ENCODE measurements at regions not wholly inside any gene's neighbourhood (a gene's known extent, or its start where the extent isn't known, plus 50 kb on each side); places are given as distances from the start of the nearest gene placed in this dataset.
"Not testable (repeated sequence)": the region's sequence is repeated elsewhere in the genome, so short reads cannot be mapped to it uniquely, and the experiment has no call there.

GRCh38 chr2:64881037-64881492 lies 108.1 kb upstream of the SLC1A4 start:
- in situ Hi-C loops (cut with MboI) = loop anchor here (25.0 kb wide), 2 partner anchors 544 to 844 kb away; no protein-coding TSS in a partner anchor
- Histone ChIP-seq H3K79me2 (ENCODE audit: insufficient read depth) (no peaks in the 10 kb centered on the region), H3K4me2 (ENCODE audit: unreplicated experiment) (no peak overlapping the region), H3K27me3 (replicated peaks; ENCODE audit: insufficient read depth) (no peaks in the 10 kb centered on the region), H3K4me1 (ENCODE audit: insufficient read depth) (peaks cover 11% of the 10 kb centered on the region), H3K9me2 (ENCODE audit: insufficient read depth) (no peaks in the 10 kb centered on the region), H3K4me3 (no peak overlapping the region), H2AFZ (no peak overlapping the region), H3K9me3 (ENCODE audit: low read depth) (no peaks in the 10 kb centered on the region), H3K9ac (no peak overlapping the region), H3F3A (ENCODE audit: insufficient read depth) (peaks cover 13% of the 10 kb centered on the region; the same call in 1 of the 2 replicates), H3K36me3 (ENCODE audit: low read depth) (no peaks in the 10 kb centered on the region), H4K20me1 (ENCODE audit: insufficient read depth) (no peaks in the 10 kb centered on the region), H3K27ac (no peak overlapping the region)
- DNase-seq = no peak
- TF ChIP-seq EZH2 (IDR thresholded peaks at IDR 0.05; ENCODE audit: insufficient read depth, poor library complexity, severe bottlenecking) (no peak), EZH2phosphoT487 (IDR thresholded peaks at IDR 0.05; ENCODE audit: insufficient read depth, low read depth) (no peak)
- WGBS, 2 experiments (ENCODE audit: low coverage in 1 of 2, low lambda C conversion rate in 2 of 2, missing lambda C conversion rate in 2 of 2) = 75 to 78% methylated on average over 6 of the region's 6 CpGs

- Histone ChIP-seq H3K36me3 (ENCODE audit: low read depth) (no peaks in the 10 kb centered on the region), H3K27me3 (replicated peaks; ENCODE audit: insufficient read depth) (peaks cover 9% of the 10 kb centered on the region; the same call in 1 of the 2 replicates), H3K9me3 (ENCODE audit: low read depth) (no peaks in the 10 kb centered on the region), H3K79me2 (ENCODE audit: insufficient read depth) (no peaks in the 10 kb centered on the region), H2AFZ (no peak overlapping the region), H3K9ac (no peak overlapping the region), H3K27ac (no peak overlapping the region), H3K4me3 (no peak overlapping the region), H3K4me1 (ENCODE audit: insufficient read depth) (no peaks in the 10 kb centered on the region), H3F3A (ENCODE audit: insufficient read depth) (no peaks in the 10 kb centered on the region), H4K20me1 (ENCODE audit: insufficient read depth) (no peaks in the 10 kb centered on the region), H3K9me2 (ENCODE audit: insufficient read depth) (no peaks in the 10 kb centered on the region), H3K4me2 (ENCODE audit: unreplicated experiment) (no peak overlapping the region)
- TF ChIP-seq EZH2 (IDR thresholded peaks at IDR 0.05; ENCODE audit: insufficient read depth, poor library complexity, severe bottlenecking) (no peak), EZH2phosphoT487 (IDR thresholded peaks at IDR 0.05; ENCODE audit: insufficient read depth, low read depth) (no peak)
- in situ Hi-C loops (cut with MboI) = loop anchor here (25.0 kb wide), 2 partner anchors 550 to 850 kb away; no protein-coding TSS in a partner anchor
- DNase-seq = no peak
- WGBS, 2 experiments (ENCODE audit: low coverage in 1 of 2, low lambda C conversion rate in 2 of 2, missing lambda C conversion rate in 2 of 2) = 71 to 72% methylated on average over 5 of the region's 5 CpGs
Measured at GRCh38 chr2:64887565-64887964, 101.6 kb upstream of the SLC1A4 start.

- Histone ChIP-seq H3K4me2 (ENCODE audit: unreplicated experiment) (no peak overlapping the region), H3K4me3 (no peak overlapping the region), H3K9ac (no peak overlapping the region), H3K4me1 (ENCODE audit: insufficient read depth) (no peaks in the 10 kb centered on the region), H2AFZ (no peak overlapping the region), H3K9me2 (ENCODE audit: insufficient read depth) (no peaks in the 10 kb centered on the region), H3K36me3 (ENCODE audit: low read depth) (no peaks in the 10 kb centered on the region), H3K27me3 (replicated peaks; ENCODE audit: insufficient read depth) (peaks cover 9% of the 10 kb centered on the region; the same call in 1 of the 2 replicates), H3K79me2 (ENCODE audit: insufficient read depth) (no peaks in the 10 kb centered on the region), H3F3A (ENCODE audit: insufficient read depth) (no peaks in the 10 kb centered on the region), H3K27ac (no peak overlapping the region), H3K9me3 (ENCODE audit: low read depth) (no peaks in the 10 kb centered on the region), H4K20me1 (ENCODE audit: insufficient read depth) (no peaks in the 10 kb centered on the region)
- DNase-seq = peak; percentile 77
- WGBS, 2 experiments (ENCODE audit: low coverage in 1 of 2, low lambda C conversion rate in 2 of 2, missing lambda C conversion rate in 2 of 2) = 67 to 69% methylated on average over 11 of the region's 11 CpGs
- TF ChIP-seq EZH2phosphoT487 (IDR thresholded peaks at IDR 0.05; ENCODE audit: insufficient read depth, low read depth) (no peak), EZH2 (IDR thresholded peaks at IDR 0.05; ENCODE audit: insufficient read depth, poor library complexity, severe bottlenecking) (no peak)
- in situ Hi-C loops (cut with MboI) = loop anchor here (25.0 kb wide), 2 partner anchors 551 to 851 kb away; no protein-coding TSS in a partner anchor
Measured at GRCh38 chr2:64888591-64889309, 100.4 kb upstream of the SLC1A4 start.

- 49 to 51% methylated on average over 4 of the region's 4 CpGs for WGBS, 2 experiments (ENCODE audit: low coverage in 1 of 2, low lambda C conversion rate in 2 of 2, missing lambda C conversion rate in 2 of 2)
- no peak overlapping the region for H3K4me3 ChIP-seq
- no peaks in the 10 kb centered on the region for H3K4me1 ChIP-seq (ENCODE audit: insufficient read depth)
- TF ChIP-seq EZH2phosphoT487 (IDR thresholded peaks at IDR 0.05; ENCODE audit: insufficient read depth, low read depth) = no peak
- TF ChIP-seq EZH2 (IDR thresholded peaks at IDR 0.05; ENCODE audit: insufficient read depth, poor library complexity, severe bottlenecking) = no peak
- no peaks in the 10 kb centered on the region for H3F3A ChIP-seq (ENCODE audit: insufficient read depth)
- no peak for DNase-seq
- peaks cover 9% of the 10 kb centered on the region; the same call in 1 of the 2 replicates for H3K27me3 ChIP-seq (replicated peaks; ENCODE audit: insufficient read depth)
- H3K9me2 ChIP-seq (ENCODE audit: insufficient read depth) = no peaks in the 10 kb centered on the region
- H3K27ac ChIP-seq = no peak overlapping the region
- no peaks in the 10 kb centered on the region for H3K9me3 ChIP-seq (ENCODE audit: low read depth)
- H2AFZ ChIP-seq = no peak overlapping the region
- H3K36me3 ChIP-seq (ENCODE audit: low read depth) = no peaks in the 10 kb centered on the region
- H4K20me1 ChIP-seq (ENCODE audit: insufficient read depth) = no peaks in the 10 kb centered on the region
- H3K9ac ChIP-seq = no peak overlapping the region
- no peak overlapping the region for H3K4me2 ChIP-seq (ENCODE audit: unreplicated experiment)
- H3K79me2 ChIP-seq (ENCODE audit: insufficient read depth) = no peaks in the 10 kb centered on the region
- in situ Hi-C loops (cut with MboI) = loop anchor here (25.0 kb wide), 2 partner anchors 553 to 853 kb away; no protein-coding TSS in a partner anchor
Measured at GRCh38 chr2:64889803-64890202, 99.4 kb upstream of the SLC1A4 start.

GRCh38 chr2:64896572-64896971 lies 92.6 kb upstream of the SLC1A4 start:
- not testable (repeated sequence) for H3K4me1 ChIP-seq (ENCODE audit: insufficient read depth); H3K9ac ChIP-seq; H3K79me2 ChIP-seq (ENCODE audit: insufficient read depth); H3K36me3 ChIP-seq (ENCODE audit: low read depth); DNase-seq; H3K9me3 ChIP-seq (ENCODE audit: low read depth); H3K4me2 ChIP-seq (ENCODE audit: unreplicated experiment); H2AFZ ChIP-seq; H3K9me2 ChIP-seq (ENCODE audit: insufficient read depth); H4K20me1 ChIP-seq (ENCODE audit: insufficient read depth); H3F3A ChIP-seq (ENCODE audit: insufficient read depth); H3K27ac ChIP-seq; H3K27me3 ChIP-seq (replicated peaks; ENCODE audit: insufficient read depth); H3K4me3 ChIP-seq
- in situ Hi-C loops (cut with MboI) = loop anchor here (25.0 kb wide), 2 partner anchors 559 to 859 kb away; no protein-coding TSS in a partner anchor
- WGBS, 2 experiments (ENCODE audit: low coverage in 1 of 2, low lambda C conversion rate in 2 of 2, missing lambda C conversion rate in 2 of 2) = 67 to 87% methylated on average over 2 to 3 of the region's 3 CpGs
